Peyer's patch (tissue), 4 donors: ENCODE measurements at regions not wholly inside any gene's neighbourhood (a gene's known extent, or its start where the extent isn't known, plus 50 kb on each side); places are given as distances from the start of the nearest gene placed in this dataset.

Experiments used
- DNase-seq, 3 donors: peaks; one replicate each; pipeline ENCODE4 v3.0.0-alpha.2; 2017 to 2019
- H3K27ac ChIP-seq, 4 donors: fragments of 200-600 bp; sonication (generic); one replicate each; pipeline ENCODE4 v1.5.1; 2016 to 2019
- H3K27me3 ChIP-seq, 2 donors: fragments of 200-600 bp; sonication (generic); one replicate each; pipeline ENCODE4 v1.5.1; 2019
- H3K36me3 ChIP-seq, 3 donors: fragments of 200-600 bp; sonication (generic); one replicate each; pipeline ENCODE4 v1.5.1; 2016 to 2019
- H3K4me1 ChIP-seq, 4 donors: fragments of 200-600 bp; sonication (generic); one replicate each; pipeline ENCODE4 v1.5.1; 2016 to 2019
- H3K4me3 ChIP-seq, 4 donors: fragments of 200-600 bp; sonication (generic); 1 replicate in 3 of 4; 2 replicates in 1 of 4; pipeline ENCODE4 v1.5.1; 2016 to 2019; ENCODE audit warnings: mild to moderate bottlenecking in 1 of 4
- H3K9me3 ChIP-seq, 4 donors: fragments of 200-600 bp; sonication (generic); one replicate each; pipeline ENCODE4 v1.5.1; 2016 to 2019; ENCODE audit warnings: mild to moderate bottlenecking in 1 of 4
- CTCF ChIP-seq, 6 experiments: fragments of 450-650 bp in 4 of 6; fragments of 200-600 bp in 2 of 6; sonication (generic) in 1 of 6; IDR thresholded peaks; one replicate each; pipeline ENCODE4 v1.5.1; 2017 to 2019; ENCODE audit warnings: antibody characterized with exemption in 6 of 6, mild to moderate bottlenecking in 3 of 6, moderate library complexity in 1 of 6
- POLR2A ChIP-seq, 2 donors: fragments of 450-650 bp; IDR thresholded peaks; one replicate each; pipeline ENCODE4 v1.5.1; 2017; ENCODE audit warnings: antibody characterized with exemption in 2 of 2, mild to moderate bottlenecking in 2 of 2, moderate library complexity in 2 of 2

- TF ChIP-seq CTCF (IDR thresholded peaks at IDR 0.05) (no peak), POLR2A (IDR thresholded peaks at IDR 0.05) (no peak)
- no peaks in the 10 kb centered on the region for H3K4me1 ChIP-seq
These were observed 885.1 kb downstream of the ZPLD1 start for GRCh38 chr3:103319912-103320311.

GRCh38 chr3:103337179-103337845, 902.5 kb downstream of the ZPLD1 start:
- H3K4me1 ChIP-seq = no peaks in the 10 kb centered on the region
- no peaks in the 10 kb centered on the region for H3K9me3 ChIP-seq
- no peaks in the 10 kb centered on the region for H3K27me3 ChIP-seq
- DNase-seq = no peak
- no peak overlapping the region for H3K27ac ChIP-seq
- H3K36me3 ChIP-seq = no peaks in the 10 kb centered on the region
- TF ChIP-seq CTCF (IDR thresholded peaks at IDR 0.05) = no peak
- TF ChIP-seq POLR2A (IDR thresholded peaks at IDR 0.05) = no peak
- no peak overlapping the region for H3K4me3 ChIP-seq

More at GRCh38 chr3:103319912-103320311, 885.1 kb downstream of the ZPLD1 start:
- no peak overlapping the region for H3K4me3 ChIP-seq
- no peak for DNase-seq
- no peaks in the 10 kb centered on the region for H3K9me3 ChIP-seq
- H3K27me3 ChIP-seq = no peaks in the 10 kb centered on the region
- no peaks in the 10 kb centered on the region for H3K36me3 ChIP-seq
- no peak overlapping the region for H3K27ac ChIP-seq

GRCh38 chr3:103341078-103341606, 906.3 kb downstream of the ZPLD1 start:
- Histone ChIP-seq H3K36me3 (no peaks in the 10 kb centered on the region), H3K4me1 (no peaks in the 10 kb centered on the region), H3K27me3 (no peaks in the 10 kb centered on the region), H3K4me3 (no peak overlapping the region), H3K9me3 (no peaks in the 10 kb centered on the region), H3K27ac (no peak overlapping the region)
- no peak for DNase-seq
- TF ChIP-seq CTCF (IDR thresholded peaks at IDR 0.05) (no peak), POLR2A (IDR thresholded peaks at IDR 0.05) (no peak)

GRCh38 chr3:103342205-103342731, 907.5 kb downstream of the ZPLD1 start:
- H3K4me1 ChIP-seq = no peaks in the 10 kb centered on the region

DNA sequence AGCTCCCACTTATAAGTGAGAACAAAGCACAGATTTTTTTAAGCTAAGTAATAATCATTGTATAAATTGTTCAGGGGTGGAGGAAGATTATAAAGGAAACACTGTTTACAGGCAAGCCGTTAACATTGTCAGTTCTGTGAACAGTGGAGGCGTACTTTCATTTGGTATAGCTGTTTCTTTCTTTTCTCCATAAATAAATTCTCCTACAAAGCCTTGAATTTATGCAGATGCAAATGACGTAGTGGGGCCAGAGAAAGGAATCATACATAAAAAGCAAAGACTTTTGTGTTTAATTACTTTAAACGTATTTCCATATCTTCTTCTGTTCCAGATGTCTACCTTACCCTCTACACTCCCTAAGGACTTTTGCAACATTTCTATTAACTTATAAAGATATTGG, 914.9 kb downstream of the ZPLD1 start:
- Histone ChIP-seq H3K27me3 (no peaks in the 10 kb centered on the region), H3K4me1 (no peaks in the 10 kb centered on the region), H3K27ac (no peak overlapping the region), H3K9me3 (no peaks in the 10 kb centered on the region), H3K4me3 (no peak overlapping the region), H3K36me3 (no peaks in the 10 kb centered on the region)
- no peak for TF ChIP-seq POLR2A (IDR thresholded peaks at IDR 0.05)
- no peak for TF ChIP-seq CTCF (IDR thresholded peaks at IDR 0.05)
- DNase-seq = no peak

More at GRCh38 chr3:103342205-103342731, 907.5 kb downstream of the ZPLD1 start:
- H3K36me3 ChIP-seq = no peaks in the 10 kb centered on the region
- no peak overlapping the region for H3K4me3 ChIP-seq
- no peak for DNase-seq
- no peak for TF ChIP-seq POLR2A (IDR thresholded peaks at IDR 0.05)
- no peak for TF ChIP-seq CTCF (IDR thresholded peaks at IDR 0.05)
- no peak overlapping the region for H3K27ac ChIP-seq
- H3K9me3 ChIP-seq = no peaks in the 10 kb centered on the region
- H3K27me3 ChIP-seq = no peaks in the 10 kb centered on the region
